HepG2 (cell line): ENCODE measurements at regions not wholly inside any gene's neighbourhood (a gene's known extent, or its start where the extent isn't known, plus 50 kb on each side); places are given as distances from the start of the nearest gene placed in this dataset.

ENCODE experiments used
- ARHGAP35 ChIP-seq: sonication (generic); formaldehyde crosslinking; IDR thresholded peaks from 2 replicates; pipeline ENCODE4 v1.9.0; 2022; ENCODE audit warnings: mild to moderate bottlenecking, inconsistent platforms, moderate library complexity, missing genetic modification reagents, borderline replicate concordance
- BRCA1 ChIP-seq: sonication (generic); formaldehyde crosslinking; IDR thresholded peaks from 2 replicates; pipeline ENCODE4 v1.4.0; 2020; ENCODE audit warnings: missing genetic modification reagents
- ELF4 ChIP-seq: sonication (generic); formaldehyde crosslinking; IDR thresholded peaks from 2 replicates; pipeline ENCODE4 v1.5.0; 2020; ENCODE audit warnings: missing genetic modification reagents, mild to moderate bottlenecking, moderate library complexity, borderline replicate concordance
- FOXJ3 ChIP-seq: sonication (generic); formaldehyde crosslinking; IDR thresholded peaks from 2 replicates; pipeline ENCODE4 v1.4.0; 2020; ENCODE audit warnings: missing genetic modification reagents, mild to moderate bottlenecking, borderline replicate concordance
- JARID2 ChIP-seq: sonication (generic); formaldehyde crosslinking; IDR thresholded peaks from 2 replicates; pipeline ENCODE4 v1.8.1; 2023; ENCODE audit warnings: missing genetic modification reagents, inconsistent platforms; ENCODE audit not compliant: insufficient replicate concordance
- KDM2A ChIP-seq: sonication (generic); formaldehyde crosslinking; IDR thresholded peaks from 2 replicates; pipeline ENCODE4 v1.4.0; 2020; ENCODE audit warnings: low read depth, missing genetic modification reagents, borderline replicate concordance
- NFIC ChIP-seq: IDR thresholded peaks from 2 replicates; pipeline ENCODE4 v1.6.1; 2012; ENCODE audit warnings: mild to moderate bottlenecking, low read length, inconsistent platforms
- SETDB1 ChIP-seq: sonication (generic); formaldehyde crosslinking; IDR thresholded peaks from 2 replicates; pipeline ENCODE4 v1.5.1; 2020; ENCODE audit warnings: missing genetic modification reagents, mild to moderate bottlenecking, borderline replicate concordance
- TAF1 ChIP-seq: sonication (generic); formaldehyde crosslinking; IDR thresholded peaks from 2 replicates; pipeline ENCODE4 v1.4.0; 2020; ENCODE audit warnings: missing genetic modification reagents
- ZNF230 ChIP-seq: sonication (generic); formaldehyde crosslinking; IDR thresholded peaks from 2 replicates; pipeline ENCODE4 v1.4.0; 2020; ENCODE audit warnings: mild to moderate bottlenecking, missing genetic modification reagents
- TF ChIP-seq, protein P1 (sequence below): sonication (generic); formaldehyde crosslinking; conservative IDR thresholded peaks from 2 replicates; pipeline ENCODE4 v1.4.0; 2020; ENCODE audit warnings: mild to moderate bottlenecking, missing genetic modification reagents, moderate library complexity
- TF ChIP-seq, protein P2 (sequence below): sonication (generic); formaldehyde crosslinking; IDR thresholded peaks from 2 replicates; pipeline ENCODE4 v1.4.0; 2020; ENCODE audit warnings: missing genetic modification reagents, borderline replicate concordance
- TF ChIP-seq, protein P3 (sequence below): sonication (generic); formaldehyde crosslinking; IDR thresholded peaks from 2 replicates; pipeline ENCODE4 v1.5.0; 2020; ENCODE audit warnings: mild to moderate bottlenecking, missing genetic modification reagents, moderate library complexity
- TF ChIP-seq, protein P4 (sequence below): sonication (generic); formaldehyde crosslinking; IDR thresholded peaks from 2 replicates; pipeline ENCODE4 v1.4.0; 2020; ENCODE audit warnings: mild to moderate bottlenecking, missing genetic modification reagents

DNA sequence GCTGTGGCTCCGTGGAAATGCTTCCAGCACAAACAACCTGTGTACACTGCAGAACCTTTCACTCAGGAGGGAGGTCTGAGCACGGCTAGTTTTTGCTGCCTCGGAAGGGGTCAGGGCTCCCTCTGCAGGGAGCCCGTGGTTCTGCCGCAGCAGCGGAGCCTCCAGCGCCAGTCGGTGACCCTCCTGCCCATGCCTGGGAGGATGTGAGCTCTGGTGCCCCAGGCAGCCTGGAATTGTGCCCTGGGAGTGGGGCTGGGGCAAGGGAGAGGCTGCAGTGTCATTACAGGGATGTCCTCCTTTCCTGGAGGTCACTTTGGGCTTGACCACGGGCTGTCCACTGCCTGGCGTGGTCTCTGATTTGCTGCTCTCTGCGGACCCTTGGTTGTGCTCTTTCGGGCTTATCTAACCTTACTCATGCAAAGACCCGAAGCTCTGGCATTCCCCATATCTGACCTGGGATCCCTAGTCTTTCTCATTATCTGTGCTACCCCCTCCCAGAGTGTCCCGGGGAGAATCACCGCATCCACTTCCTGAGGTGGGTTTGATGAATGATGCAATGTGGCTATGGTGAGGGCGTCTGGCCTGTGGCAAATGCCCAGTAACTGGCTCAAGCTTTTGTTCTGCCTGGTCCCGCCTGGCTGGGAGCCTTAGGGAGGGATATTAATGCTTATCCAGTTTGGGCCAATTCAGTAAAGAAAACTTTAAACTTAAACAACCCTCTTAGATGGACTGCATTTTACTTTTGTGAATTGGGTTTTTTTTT, 59.6 kb upstream of the TAGAP start:
- TF ChIP-seq, protein P1, sequence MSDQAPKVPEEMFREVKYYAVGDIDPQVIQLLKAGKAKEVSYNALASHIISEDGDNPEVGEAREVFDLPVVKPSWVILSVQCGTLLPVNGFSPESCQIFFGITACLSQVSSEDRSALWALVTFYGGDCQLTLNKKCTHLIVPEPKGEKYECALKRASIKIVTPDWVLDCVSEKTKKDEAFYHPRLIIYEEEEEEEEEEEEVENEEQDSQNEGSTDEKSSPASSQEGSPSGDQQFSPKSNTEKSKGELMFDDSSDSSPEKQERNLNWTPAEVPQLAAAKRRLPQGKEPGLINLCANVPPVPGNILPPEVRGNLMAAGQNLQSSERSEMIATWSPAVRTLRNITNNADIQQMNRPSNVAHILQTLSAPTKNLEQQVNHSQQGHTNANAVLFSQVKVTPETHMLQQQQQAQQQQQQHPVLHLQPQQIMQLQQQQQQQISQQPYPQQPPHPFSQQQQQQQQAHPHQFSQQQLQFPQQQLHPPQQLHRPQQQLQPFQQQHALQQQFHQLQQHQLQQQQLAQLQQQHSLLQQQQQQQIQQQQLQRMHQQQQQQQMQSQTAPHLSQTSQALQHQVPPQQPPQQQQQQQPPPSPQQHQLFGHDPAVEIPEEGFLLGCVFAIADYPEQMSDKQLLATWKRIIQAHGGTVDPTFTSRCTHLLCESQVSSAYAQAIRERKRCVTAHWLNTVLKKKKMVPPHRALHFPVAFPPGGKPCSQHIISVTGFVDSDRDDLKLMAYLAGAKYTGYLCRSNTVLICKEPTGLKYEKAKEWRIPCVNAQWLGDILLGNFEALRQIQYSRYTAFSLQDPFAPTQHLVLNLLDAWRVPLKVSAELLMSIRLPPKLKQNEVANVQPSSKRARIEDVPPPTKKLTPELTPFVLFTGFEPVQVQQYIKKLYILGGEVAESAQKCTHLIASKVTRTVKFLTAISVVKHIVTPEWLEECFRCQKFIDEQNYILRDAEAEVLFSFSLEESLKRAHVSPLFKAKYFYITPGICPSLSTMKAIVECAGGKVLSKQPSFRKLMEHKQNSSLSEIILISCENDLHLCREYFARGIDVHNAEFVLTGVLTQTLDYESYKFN (CRISPR knock-in tag), result no peak
- no peak for TF ChIP-seq ELF4 (CRISPR knock-in tag)
- no peak for TF ChIP-seq ZNF230 (CRISPR knock-in tag)
- TF ChIP-seq FOXJ3 (CRISPR knock-in tag), result no peak
- TF ChIP-seq, protein P2, sequence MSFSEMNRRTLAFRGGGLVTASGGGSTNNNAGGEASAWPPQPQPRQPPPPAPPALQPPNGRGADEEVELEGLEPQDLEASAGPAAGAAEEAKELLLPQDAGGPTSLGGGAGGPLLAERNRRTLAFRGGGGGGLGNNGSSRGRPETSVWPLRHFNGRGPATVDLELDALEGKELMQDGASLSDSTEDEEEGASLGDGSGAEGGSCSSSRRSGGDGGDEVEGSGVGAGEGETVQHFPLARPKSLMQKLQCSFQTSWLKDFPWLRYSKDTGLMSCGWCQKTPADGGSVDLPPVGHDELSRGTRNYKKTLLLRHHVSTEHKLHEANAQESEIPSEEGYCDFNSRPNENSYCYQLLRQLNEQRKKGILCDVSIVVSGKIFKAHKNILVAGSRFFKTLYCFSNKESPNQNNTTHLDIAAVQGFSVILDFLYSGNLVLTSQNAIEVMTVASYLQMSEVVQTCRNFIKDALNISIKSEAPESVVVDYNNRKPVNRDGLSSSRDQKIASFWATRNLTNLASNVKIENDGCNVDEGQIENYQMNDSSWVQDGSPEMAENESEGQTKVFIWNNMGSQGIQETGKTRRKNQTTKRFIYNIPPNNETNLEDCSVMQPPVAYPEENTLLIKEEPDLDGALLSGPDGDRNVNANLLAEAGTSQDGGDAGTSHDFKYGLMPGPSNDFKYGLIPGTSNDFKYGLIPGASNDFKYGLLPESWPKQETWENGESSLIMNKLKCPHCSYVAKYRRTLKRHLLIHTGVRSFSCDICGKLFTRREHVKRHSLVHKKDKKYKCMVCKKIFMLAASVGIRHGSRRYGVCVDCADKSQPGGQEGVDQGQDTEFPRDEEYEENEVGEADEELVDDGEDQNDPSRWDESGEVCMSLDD, result no peak
- no peak for TF ChIP-seq SETDB1 (CRISPR knock-in tag)
- TF ChIP-seq ARHGAP35 (CRISPR knock-in tag), result no peak
- no peak for TF ChIP-seq TAF1 (CRISPR knock-in tag)
- TF ChIP-seq KDM2A (CRISPR knock-in tag), result peak; percentile 37; the same call in 1 of the 2 replicates
- TF ChIP-seq, protein P3, sequence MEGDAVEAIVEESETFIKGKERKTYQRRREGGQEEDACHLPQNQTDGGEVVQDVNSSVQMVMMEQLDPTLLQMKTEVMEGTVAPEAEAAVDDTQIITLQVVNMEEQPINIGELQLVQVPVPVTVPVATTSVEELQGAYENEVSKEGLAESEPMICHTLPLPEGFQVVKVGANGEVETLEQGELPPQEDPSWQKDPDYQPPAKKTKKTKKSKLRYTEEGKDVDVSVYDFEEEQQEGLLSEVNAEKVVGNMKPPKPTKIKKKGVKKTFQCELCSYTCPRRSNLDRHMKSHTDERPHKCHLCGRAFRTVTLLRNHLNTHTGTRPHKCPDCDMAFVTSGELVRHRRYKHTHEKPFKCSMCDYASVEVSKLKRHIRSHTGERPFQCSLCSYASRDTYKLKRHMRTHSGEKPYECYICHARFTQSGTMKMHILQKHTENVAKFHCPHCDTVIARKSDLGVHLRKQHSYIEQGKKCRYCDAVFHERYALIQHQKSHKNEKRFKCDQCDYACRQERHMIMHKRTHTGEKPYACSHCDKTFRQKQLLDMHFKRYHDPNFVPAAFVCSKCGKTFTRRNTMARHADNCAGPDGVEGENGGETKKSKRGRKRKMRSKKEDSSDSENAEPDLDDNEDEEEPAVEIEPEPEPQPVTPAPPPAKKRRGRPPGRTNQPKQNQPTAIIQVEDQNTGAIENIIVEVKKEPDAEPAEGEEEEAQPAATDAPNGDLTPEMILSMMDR (CRISPR knock-in tag), result peak; percentile 93
- no peak for TF ChIP-seq JARID2 (CRISPR knock-in tag)
- TF ChIP-seq, protein P4, sequence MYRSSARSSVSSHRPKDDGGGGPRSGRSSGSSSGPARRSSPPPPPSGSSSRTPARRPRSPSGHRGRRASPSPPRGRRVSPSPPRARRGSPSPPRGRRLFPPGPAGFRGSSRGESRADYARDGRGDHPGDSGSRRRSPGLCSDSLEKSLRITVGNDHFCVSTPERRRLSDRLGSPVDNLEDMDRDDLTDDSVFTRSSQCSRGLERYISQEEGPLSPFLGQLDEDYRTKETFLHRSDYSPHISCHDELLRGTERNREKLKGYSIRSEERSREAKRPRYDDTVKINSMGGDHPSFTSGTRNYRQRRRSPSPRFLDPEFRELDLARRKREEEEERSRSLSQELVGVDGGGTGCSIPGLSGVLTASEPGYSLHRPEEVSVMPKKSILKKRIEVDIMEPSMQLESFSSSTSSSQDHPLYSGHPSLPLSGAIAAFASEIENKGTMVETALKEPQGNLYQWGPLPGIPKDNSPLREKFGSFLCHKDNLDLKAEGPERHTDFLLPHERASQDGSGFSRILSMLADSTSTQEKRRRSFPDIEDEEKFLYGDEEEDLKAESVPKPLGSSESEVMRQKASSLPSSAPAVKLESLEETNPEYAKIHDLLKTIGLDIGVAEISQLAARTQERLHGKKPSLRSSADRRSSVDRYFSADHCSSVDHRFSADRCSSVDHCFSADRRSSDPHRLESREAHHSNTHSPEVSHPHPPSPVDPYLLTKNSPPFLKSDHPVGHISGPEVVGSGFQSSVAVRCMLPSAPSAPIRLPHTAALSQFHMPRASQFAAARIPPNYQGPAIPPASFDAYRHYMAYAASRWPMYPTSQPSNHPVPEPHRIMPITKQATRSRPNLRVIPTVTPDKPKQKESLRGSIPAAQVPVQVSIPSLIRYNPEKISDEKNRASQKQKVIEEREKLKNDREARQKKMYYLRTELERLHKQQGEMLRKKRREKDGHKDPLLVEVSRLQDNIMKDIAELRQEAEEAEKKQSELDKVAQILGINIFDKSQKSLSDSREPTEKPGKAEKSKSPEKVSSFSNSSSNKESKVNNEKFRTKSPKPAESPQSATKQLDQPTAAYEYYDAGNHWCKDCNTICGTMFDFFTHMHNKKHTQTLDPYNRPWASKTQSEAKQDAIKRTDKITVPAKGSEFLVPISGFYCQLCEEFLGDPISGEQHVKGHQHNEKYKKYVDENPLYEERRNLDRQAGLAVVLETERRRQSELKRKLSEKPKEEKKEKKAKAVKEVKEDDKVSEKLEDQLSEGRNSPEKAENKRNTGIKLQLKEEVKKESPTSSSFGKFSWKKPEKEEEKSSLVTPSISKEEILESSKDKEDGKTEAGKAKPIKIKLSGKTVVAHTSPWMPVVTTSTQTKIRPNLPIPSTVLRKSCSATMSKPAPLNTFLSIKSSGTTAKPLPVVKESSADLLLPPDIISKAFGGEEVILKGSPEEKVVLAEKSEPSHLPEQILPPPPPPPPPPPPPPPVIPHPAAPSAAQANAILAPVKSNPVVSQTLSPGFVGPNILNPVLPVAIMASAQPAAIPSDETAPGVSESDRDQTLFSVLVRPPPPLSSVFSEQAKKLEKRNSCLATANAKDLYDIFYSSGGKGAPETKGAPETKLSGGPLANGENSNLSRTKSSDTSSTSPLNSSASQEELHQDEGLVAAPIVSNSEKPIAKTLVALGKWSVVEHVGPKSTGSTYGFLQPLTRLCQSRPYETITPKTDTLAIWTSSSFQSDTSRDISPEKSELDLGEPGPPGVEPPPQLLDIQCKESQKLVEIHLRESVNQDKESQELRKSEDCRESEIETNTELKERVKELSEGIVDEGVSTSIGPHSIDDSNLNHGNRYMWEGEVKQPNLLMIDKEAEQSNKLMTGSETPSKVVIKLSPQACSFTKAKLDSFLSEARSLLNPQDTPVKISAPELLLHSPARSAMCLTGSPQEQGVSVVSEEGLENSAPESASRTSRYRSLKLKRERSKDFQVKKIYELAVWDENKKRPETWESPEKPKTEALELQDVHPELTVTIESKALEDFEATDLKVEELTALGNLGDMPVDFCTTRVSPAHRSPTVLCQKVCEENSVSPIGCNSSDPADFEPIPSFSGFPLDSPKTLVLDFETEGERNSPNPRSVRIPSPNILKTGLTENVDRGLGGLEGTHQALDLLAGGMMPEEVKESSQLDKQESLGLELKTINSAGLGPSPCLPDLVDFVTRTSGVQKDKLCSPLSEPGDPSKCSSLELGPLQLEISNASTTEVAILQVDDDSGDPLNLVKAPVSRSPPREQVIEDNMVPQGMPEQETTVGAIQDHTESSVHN (CRISPR knock-in tag), result no peak
- no peak for TF ChIP-seq BRCA1 (CRISPR knock-in tag)
- no peak for TF ChIP-seq NFIC
